Stimulated activated naive B cell treated with anti-CD40 and anti-IgM and Interleukin-4, amounts not matched to agents 10 μg/mL and 1 μg/mL and 100 μg/mL, for 72 hours (primary cell): ENCODE measurements at regions not wholly inside any gene's neighbourhood (a gene's known extent, or its start where the extent isn't known, plus 50 kb on each side); places are given as distances from the start of the nearest gene placed in this dataset.
A peak's percentile ranks its signal among the peaks of the same experiment; 100 is the strongest.

Source experiments
- ATAC-seq, 2 donors: fragments of 150-1000 bp; cut with Tn5 transposase; replicated peaks; 2 replicates each; pipeline ENCODE4 v1.10.0; 2021; ENCODE audit warnings: moderate library complexity in 1 of 2
- DNase-seq: peaks from one replicate; pipeline ENCODE4 v3.0.0; 2021
- H3K27ac Mint-ChIP-seq: one replicate; pipeline ENCODE4 v1.8.0; 2022; ENCODE audit warnings: mild to moderate bottlenecking, mixed read lengths
- H3K27me3 Mint-ChIP-seq, 2 donors: one replicate each; pipeline ENCODE4 v1.8.0; 2022; ENCODE audit warnings: mixed read lengths in 2 of 2
- H3K36me3 Mint-ChIP-seq, 2 donors: one replicate each; pipeline ENCODE4 v1.8.0; 2022; ENCODE audit warnings: mixed read lengths in 2 of 2, mild to moderate bottlenecking in 1 of 2
- H3K4me1 Mint-ChIP-seq, 2 donors: one replicate each; pipeline ENCODE4 v1.8.0; 2022; ENCODE audit warnings: mixed read lengths in 2 of 2, mild to moderate bottlenecking in 1 of 2
- H3K4me3 Mint-ChIP-seq, 2 donors: one replicate each; pipeline ENCODE4 v1.8.0; 2022; ENCODE audit warnings: mild to moderate bottlenecking in 2 of 2, mixed read lengths in 2 of 2, moderate library complexity in 1 of 2
- H3K9me3 Mint-ChIP-seq, 2 donors: one replicate each; pipeline ENCODE4 v1.8.0; 2022; ENCODE audit warnings: mixed read lengths in 2 of 2, mild to moderate bottlenecking in 1 of 2

- no peaks in the 10 kb centered on the region for H3K36me3 Mint-ChIP-seq
- H3K9me3 Mint-ChIP-seq, result no peaks in the 10 kb centered on the region
- ATAC-seq (no peak), DNase-seq (no peak)
- H3K4me1 Mint-ChIP-seq, result no peaks in the 10 kb centered on the region
- no peak overlapping the region for H3K27ac Mint-ChIP-seq
- peaks cover 17 to 18% of the 10 kb centered on the region in 2 donors for H3K27me3 Mint-ChIP-seq
- no peak overlapping the region for H3K4me3 Mint-ChIP-seq
Observed at GRCh38 chr18:22860807-22861206, 72.3 kb upstream of the RBBP8 start.

- H3K4me3 Mint-ChIP-seq, result no peak overlapping the region
- no peaks in the 10 kb centered on the region for H3K4me1 Mint-ChIP-seq
- no peaks in the 10 kb centered on the region for H3K9me3 Mint-ChIP-seq
- DNase-seq, result no peak
- ATAC-seq, result no peak
- no peaks in the 10 kb centered on the region for H3K36me3 Mint-ChIP-seq
- no peak overlapping the region for H3K27ac Mint-ChIP-seq
- H3K27me3 Mint-ChIP-seq, result peaks cover 13 to 19% of the 10 kb centered on the region in 2 donors
Observed at GRCh38 chr18:22865354-22866116, 67.6 kb upstream of the RBBP8 start.

DNA sequence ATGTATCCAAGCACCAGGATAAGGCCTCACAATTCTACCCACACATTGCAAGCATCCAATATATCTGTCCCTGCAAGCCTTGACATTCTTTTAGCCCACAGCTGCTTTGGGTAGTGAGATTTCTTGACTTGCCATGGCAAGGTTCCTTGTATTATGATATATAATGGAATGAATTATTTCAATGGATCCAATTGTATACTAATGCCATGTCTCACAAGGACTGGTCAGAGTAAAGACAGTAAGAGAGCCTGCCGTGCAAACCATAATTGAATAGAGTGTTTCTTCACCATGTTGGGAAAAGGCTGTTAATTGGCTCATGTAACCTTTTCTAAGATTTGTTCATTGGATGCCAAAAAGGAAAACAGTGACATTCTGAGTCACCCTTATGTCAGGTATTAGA, 64.3 kb upstream of the RBBP8 start:
- Mint-ChIP-seq H3K4me1 (peaks cover 6 to 9% of the 10 kb centered on the region in 2 donors), H3K9me3 (peaks cover 0 to 2% of the 10 kb centered on the region in 2 donors), H3K36me3 (no peaks in the 10 kb centered on the region), H3K27ac (no peak overlapping the region), H3K27me3 (peaks cover 10 to 16% of the 10 kb centered on the region in 2 donors), H3K4me3 (no peak overlapping the region)
- ATAC-seq, result no peak
- DNase-seq, result no peak

DNA sequence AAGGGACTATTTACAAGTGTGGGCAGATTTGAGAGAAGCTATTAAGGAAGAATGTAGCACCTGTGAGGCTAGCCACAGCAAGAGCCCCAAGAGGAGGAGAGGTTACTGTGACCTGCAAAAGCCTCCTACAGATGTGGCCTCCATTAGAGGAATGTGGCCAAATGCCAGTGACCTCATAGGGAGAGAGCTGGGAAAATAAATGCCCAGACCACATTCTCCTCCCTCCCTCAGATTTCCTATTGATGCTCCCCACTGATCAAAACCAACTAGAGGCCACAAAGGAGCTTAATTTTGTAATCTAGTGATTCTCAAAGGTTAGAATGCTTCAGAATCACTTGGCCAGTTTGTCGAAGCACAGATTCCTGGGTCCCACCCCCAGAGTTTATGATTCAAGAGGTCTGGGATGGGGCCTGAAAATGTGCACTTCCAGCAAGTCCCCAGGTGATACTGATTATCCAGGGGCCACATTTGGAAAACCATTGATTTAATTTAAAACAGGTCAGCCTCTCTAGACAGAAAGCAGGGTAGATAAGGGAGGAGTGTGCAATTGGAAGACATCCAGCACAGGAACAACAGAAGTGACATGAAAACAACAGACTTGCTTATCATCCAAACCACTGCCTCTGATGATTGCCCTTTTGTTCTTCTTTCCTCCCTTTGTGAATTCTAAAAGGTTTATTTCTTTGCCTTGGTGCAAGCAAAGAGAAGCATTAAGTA, 61.2 kb upstream of the RBBP8 start:
- no peaks in the 10 kb centered on the region for H3K36me3 Mint-ChIP-seq
- peaks cover 0 to 2% of the 10 kb centered on the region in 2 donors for H3K9me3 Mint-ChIP-seq
- DNase-seq, result no peak
- H3K4me3 Mint-ChIP-seq, result no peak overlapping the region
- peaks cover 0 to 10% of the 10 kb centered on the region in 2 donors for H3K27me3 Mint-ChIP-seq
- peaks cover 6 to 9% of the 10 kb centered on the region in 2 donors for H3K4me1 Mint-ChIP-seq
- no peak overlapping the region for H3K27ac Mint-ChIP-seq
- ATAC-seq, result no peak

DNA sequence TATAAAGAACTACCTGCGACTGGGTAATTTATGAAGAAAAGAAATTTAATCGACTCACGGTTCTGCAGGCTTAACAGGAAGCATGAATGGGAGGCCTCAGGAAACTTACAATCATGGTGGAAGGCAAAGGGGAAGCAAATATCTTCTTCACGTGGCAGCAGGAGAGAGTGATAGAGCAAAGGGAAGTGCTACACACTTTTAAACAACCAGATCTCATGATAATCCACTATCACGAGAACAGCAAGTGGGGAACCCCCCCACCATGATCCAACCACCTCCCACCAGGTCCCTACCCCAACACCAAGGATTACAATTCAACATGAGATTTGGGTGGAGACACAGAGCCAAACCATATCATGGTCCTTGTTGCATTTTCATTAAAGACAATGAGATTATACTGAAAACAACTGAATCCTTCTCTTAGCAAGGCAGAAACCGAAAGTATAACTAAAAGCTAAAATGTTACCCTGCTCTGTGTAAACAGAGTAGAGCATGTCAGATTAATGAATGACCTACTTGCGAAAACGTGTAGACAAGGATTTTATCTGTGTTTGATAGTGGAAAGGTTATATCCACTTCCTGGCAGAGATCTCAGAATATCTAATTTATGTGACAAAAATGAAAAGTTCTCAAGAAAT, 60.1 kb upstream of the RBBP8 start:
- ATAC-seq (peak; percentile 65 to 68), DNase-seq (no peak)
- peaks cover 0 to 2% of the 10 kb centered on the region in 2 donors for H3K9me3 Mint-ChIP-seq
- H3K36me3 Mint-ChIP-seq, result no peaks in the 10 kb centered on the region
- peak overlapping the region; percentile 81 for H3K27ac Mint-ChIP-seq
- peaks cover 0 to 4% of the 10 kb centered on the region in 2 donors for H3K27me3 Mint-ChIP-seq
- peaks cover 6 to 9% of the 10 kb centered on the region in 2 donors for H3K4me1 Mint-ChIP-seq
- H3K4me3 Mint-ChIP-seq, result peak overlapping the region; percentile 48 to 60

DNA sequence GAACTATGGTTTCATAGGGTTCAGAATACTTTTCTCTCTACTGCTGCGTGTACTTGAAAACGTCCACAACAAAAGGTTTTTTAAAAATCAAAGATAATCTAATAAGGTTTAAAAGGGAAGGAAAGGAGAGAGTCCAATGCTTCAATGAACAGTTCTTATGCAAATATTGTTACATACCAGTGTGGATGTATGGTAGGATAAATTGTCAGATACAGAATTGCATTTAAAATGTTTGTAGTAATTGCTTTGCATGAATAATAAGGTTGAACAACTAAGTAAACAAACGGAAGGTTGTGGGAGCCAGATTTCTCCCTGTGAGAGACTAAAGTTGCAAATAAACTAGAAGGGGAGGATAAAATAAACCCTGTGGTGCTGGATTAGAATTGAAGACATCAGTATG, 53.8 kb upstream of the RBBP8 start:
- H3K27ac Mint-ChIP-seq, result no peak overlapping the region
- H3K36me3 Mint-ChIP-seq, result no peaks in the 10 kb centered on the region
- no peaks in the 10 kb centered on the region for H3K27me3 Mint-ChIP-seq
- H3K4me3 Mint-ChIP-seq, result no peak overlapping the region
- no peaks in the 10 kb centered on the region for H3K4me1 Mint-ChIP-seq
- no peaks in the 10 kb centered on the region for H3K9me3 Mint-ChIP-seq
- ATAC-seq (no peak), DNase-seq (no peak)

- no peak overlapping the region for H3K27ac Mint-ChIP-seq
- DNase-seq (no peak), ATAC-seq (no peak)
- no peak overlapping the region for H3K4me3 Mint-ChIP-seq
- H3K27me3 Mint-ChIP-seq, result peaks cover 0 to 6% of the 10 kb centered on the region in 2 donors
- peaks cover 0 to 4% of the 10 kb centered on the region in 2 donors for H3K36me3 Mint-ChIP-seq
- H3K4me1 Mint-ChIP-seq, result no peaks in the 10 kb centered on the region
- no peaks in the 10 kb centered on the region for H3K9me3 Mint-ChIP-seq
Observed at GRCh38 chr18:22882084-22882483, 51.0 kb upstream of the RBBP8 start.

DNA sequence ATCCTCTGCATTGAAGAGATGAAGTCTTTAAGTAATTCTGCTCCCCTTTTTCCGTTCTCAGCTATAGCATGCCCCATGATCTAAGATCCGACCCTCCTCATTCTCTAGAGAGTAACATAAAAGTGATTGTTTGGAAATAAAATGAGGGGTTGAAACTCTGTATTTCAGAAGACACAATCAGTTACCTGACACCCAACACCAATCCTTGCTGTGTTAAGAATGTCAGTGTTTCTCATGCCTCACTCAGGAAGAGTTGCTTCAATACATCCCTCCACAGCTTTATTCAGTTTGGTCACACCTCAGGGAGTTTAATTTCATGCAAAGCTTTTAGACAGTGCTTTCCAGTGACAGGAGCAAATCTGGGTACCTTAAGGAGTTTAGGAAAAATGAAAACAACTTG, 49.9 kb upstream of the RBBP8 start:
- no peaks in the 10 kb centered on the region for H3K4me1 Mint-ChIP-seq
- no peak for ATAC-seq
- no peaks in the 10 kb centered on the region for H3K9me3 Mint-ChIP-seq
- H3K36me3 Mint-ChIP-seq, result peaks cover 0 to 4% of the 10 kb centered on the region in 2 donors
- no peak for DNase-seq
- H3K27me3 Mint-ChIP-seq, result peaks cover 0 to 6% of the 10 kb centered on the region in 2 donors
- H3K27ac Mint-ChIP-seq, result no peak overlapping the region
- H3K4me3 Mint-ChIP-seq, result no peak overlapping the region
